ENCODE measurements at regions not wholly inside any gene's neighbourhood (a gene's known extent, or its start where the extent isn't known, plus 50 kb on each side); places are given as distances from the start of the nearest gene placed in this dataset.

- no peak for DNase-seq (ENCODE audit: low read depth)
Measured at GRCh38 chr10:62653254-62653653, 151.3 kb upstream of the ADO start.

- no peak for DNase-seq (ENCODE audit: low read depth)
Measured at GRCh38 chr10:62654966-62655336, 149.6 kb upstream of the ADO start.

- DNase-seq (ENCODE audit: low read depth), result no peak
Measured at GRCh38 chr10:62655337-62655994, 149.1 kb upstream of the ADO start.

GRCh38 chr10:62657244-62657835 lies 147.2 kb upstream of the ADO start:
- DNase-seq (ENCODE audit: low read depth), result no peak

- no peak for DNase-seq (ENCODE audit: low read depth)
Measured at GRCh38 chr10:62658516-62658915, 146.0 kb upstream of the ADO start.

- no peak for DNase-seq (ENCODE audit: low read depth)
Measured at GRCh38 chr10:62661143-62661542, 143.4 kb upstream of the ADO start.

- no peak for DNase-seq (ENCODE audit: low read depth)
Measured at GRCh38 chr10:62662486-62662885, 142.0 kb upstream of the ADO start.

- DNase-seq (ENCODE audit: low read depth), result no peak
Measured at GRCh38 chr10:62665771-62666170, 138.7 kb upstream of the ADO start.

- no peak for DNase-seq (ENCODE audit: low read depth)
Measured at GRCh38 chr10:62666275-62666674, 138.2 kb upstream of the ADO start.

GRCh38 chr10:62669341-62669740 lies 135.2 kb upstream of the ADO start:
- no peak for DNase-seq (ENCODE audit: low read depth)

- no peak for DNase-seq (ENCODE audit: low read depth)
Measured at GRCh38 chr10:62671104-62671503, 133.4 kb upstream of the ADO start.

GRCh38 chr10:62681211-62681940 lies 123.1 kb upstream of the ADO start:
- DNase-seq (ENCODE audit: low read depth), result peak; percentile 84

GRCh38 chr10:62684911-62685310 lies 119.6 kb upstream of the ADO start:
- no peak for DNase-seq (ENCODE audit: low read depth)

- peak; percentile 18 for DNase-seq (ENCODE audit: low read depth)
Measured at GRCh38 chr10:62687230-62687748, 117.2 kb upstream of the ADO start.

GRCh38 chr10:62688971-62689700 lies 115.4 kb upstream of the ADO start:
- no peak for DNase-seq (ENCODE audit: low read depth)

- DNase-seq (ENCODE audit: low read depth), result no peak
Measured at GRCh38 chr10:62689712-62690111, 114.8 kb upstream of the ADO start.

GRCh38 chr10:62690703-62691102 lies 113.8 kb upstream of the ADO start:
- no peak for DNase-seq (ENCODE audit: low read depth)

- DNase-seq (ENCODE audit: low read depth), result no peak
Measured at GRCh38 chr10:62691336-62691735, 113.2 kb upstream of the ADO start.

GRCh38 chr10:62692085-62692484 lies 112.4 kb upstream of the ADO start:
- DNase-seq (ENCODE audit: low read depth), result no peak

- no peak for DNase-seq (ENCODE audit: low read depth)
Measured at GRCh38 chr10:62693306-62693705, 111.2 kb upstream of the ADO start.

- DNase-seq (ENCODE audit: low read depth), result no peak
Measured at GRCh38 chr10:62694537-62695126, 109.9 kb upstream of the ADO start.
